DMS 273 (cell line): ENCODE measurements at regions not wholly inside any gene's neighbourhood (a gene's known extent, or its start where the extent isn't known, plus 50 kb on each side); places are given as distances from the start of the nearest gene placed in this dataset.

Source experiments
- DNase-seq: peaks from one replicate; lab custom pipeline; 2025; ENCODE audit not compliant: unreplicated experiment; lab: John Stamatoyannopoulos, UW

DNA sequence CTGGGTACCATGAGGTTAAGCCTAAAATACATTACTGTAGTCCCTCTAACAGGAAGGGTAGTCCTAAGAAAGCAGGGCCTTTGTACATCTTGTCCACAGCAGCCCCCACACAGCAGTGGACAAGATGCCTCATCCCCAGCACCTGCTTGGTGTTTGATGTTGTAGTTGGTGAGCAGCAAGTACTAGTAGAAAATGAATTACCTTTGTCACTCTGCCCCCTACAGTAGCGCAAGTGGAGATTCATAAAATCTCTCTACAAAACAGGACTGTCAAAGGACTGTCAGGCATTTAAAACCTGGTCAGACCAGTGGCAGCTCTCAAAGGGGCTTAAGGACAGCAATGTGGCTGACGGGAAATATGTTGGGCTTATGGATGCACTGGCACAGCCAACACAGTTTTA is 122.5 kb downstream of the TMEM174 start:
- peak; percentile 52 for DNase-seq

DNA sequence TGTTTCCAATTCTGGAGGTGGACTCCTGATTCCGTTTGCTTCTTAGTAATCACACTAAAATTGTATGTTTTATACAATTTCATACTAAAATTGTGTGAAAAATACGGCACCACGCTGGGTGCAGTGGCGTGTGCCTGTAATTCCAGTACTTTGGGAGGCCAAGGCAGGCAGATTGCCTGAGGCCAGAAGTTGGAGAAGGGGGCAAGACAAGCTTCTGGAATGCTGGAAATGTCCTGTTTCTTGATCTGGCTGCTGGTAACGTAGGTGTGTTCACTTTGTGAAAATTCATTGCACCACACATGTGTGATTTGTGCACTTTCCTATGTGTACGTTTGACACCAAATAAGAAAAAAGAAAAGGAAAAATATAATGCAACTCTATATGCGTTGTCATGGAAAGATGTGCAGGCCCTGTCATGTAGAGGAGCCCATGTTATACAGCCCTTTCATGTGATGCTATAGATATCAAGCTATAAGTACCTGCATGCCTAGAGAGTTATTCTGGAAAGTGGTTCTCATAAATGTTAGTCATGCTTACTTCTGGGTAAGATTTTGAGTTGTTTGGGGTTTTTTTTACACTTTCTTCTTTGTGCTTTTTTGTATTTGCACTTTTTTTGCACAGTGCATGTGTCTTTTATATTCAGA is 119.9 kb downstream of the TMEM174 start:
- no peak for DNase-seq

DNA sequence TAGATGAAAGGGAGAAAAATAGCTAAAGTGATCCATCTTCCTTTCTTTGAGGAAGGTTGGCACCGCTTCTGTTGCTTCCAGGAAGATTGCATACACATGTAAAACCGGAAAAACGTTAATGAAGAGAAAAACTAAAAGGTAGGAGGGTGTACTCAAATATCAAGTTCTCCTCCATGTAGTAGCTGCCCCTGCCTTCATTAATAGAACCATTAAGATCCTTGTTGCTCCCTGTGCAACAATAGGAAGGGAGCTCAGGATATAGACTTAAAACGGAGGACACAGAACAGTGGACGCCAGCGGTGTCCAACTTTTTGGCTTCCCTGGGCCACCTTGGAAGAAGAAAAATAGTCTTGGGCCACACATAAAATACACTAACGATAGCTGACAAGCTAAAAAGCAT is 118.9 kb downstream of the TMEM174 start:
- no peak for DNase-seq

DNA sequence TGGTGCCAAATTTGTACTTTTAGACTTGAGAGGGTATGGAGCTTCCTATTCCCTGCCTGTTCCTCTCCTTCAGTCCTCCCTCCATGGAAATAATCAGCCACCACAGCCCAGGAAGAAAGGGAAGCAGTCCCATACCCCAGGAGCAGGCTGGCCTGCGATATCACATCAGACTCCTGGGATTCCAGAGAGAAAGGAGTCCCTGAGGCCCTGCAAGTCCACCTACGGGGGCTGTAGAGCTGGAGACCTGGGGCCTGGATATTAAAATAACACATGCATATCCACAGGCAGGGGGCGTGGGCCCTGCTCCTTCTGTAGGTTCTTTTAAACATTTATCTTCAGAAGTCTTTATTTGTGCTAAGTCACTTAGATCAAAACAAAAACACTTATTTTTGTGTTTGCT is 117.2 kb downstream of the TMEM174 start:
- DNase-seq = no peak

DNA sequence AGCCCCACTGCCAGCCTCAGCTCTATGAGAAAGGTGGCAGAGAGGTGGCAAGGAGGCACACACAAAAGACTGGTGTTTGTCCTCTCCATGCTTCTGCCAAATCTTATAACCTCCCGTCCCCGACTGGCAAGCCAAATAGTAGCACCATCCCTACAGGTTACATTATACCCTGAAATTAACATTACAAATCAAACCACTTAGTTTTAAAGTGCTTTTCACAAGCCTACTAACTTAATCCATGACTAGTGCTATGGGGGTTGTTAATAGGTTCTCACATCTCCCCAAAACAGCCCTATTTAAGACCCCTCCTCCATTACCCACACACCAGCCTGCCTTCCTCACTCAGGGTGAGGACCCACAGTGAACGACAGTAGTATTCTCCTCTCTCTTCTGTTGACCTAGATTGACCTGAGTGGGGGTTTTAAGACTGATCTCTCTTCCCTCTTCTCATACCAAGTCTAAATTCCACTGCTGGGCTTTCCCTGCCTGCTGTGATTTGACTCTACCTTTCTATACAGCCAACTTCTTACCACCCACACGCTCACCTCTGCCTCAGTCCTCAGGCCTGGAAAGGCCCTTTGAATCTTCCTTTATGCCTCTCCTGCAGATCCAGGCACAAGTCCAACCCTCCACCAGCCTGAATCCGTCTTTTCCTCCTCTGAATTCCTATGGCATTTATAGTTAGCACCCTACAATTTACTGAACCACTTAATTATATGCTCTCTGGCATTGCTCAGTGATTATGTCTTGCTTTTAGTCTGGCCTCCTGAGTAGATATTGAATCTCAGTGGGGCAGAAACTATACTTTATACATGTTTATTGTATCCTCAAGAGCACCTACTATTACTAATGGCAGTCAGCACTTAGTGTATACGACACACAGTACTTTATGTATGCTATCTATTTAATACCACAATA is 116.1 kb downstream of the TMEM174 start:
- DNase-seq = no peak

DNA sequence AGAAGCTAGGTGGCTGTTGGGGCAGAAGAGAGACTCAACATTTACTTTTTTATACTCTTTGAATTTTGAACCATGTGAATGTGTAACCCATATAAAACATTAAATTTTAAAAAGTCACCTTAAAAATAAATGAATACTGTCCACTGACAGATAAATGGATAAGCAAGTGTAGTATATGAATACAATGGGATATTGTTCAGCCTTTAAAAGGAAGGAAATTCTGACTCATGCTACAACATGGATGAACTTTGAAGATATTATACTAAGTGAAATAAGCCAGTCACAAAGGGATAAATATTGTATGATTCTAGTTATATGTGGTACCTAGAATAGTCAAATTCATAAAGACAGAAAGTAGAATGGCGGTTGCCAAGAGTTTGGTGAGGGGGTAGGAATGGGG is 113.9 kb downstream of the TMEM174 start:
- no peak for DNase-seq

DNA sequence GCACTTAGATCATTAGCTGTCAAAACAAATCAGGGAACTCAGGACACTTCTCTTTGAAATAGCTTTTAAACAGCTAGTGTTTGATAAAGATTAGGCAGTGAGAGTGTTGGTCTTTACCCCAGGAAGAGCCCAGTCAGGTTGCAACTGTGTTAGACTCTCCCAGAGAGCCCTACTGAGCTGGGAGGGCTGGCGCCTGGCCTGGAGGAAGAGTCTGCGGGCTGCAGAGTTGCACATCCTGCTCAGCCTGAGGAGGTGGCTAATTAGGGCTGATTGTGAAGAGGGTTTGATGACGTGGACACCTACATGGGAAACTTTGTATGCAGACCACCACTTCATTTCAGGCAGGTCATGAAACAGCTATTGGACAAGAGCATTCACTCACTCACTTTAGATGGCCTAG is 112.0 kb downstream of the TMEM174 start:
- DNase-seq = peak; percentile 45

DNA sequence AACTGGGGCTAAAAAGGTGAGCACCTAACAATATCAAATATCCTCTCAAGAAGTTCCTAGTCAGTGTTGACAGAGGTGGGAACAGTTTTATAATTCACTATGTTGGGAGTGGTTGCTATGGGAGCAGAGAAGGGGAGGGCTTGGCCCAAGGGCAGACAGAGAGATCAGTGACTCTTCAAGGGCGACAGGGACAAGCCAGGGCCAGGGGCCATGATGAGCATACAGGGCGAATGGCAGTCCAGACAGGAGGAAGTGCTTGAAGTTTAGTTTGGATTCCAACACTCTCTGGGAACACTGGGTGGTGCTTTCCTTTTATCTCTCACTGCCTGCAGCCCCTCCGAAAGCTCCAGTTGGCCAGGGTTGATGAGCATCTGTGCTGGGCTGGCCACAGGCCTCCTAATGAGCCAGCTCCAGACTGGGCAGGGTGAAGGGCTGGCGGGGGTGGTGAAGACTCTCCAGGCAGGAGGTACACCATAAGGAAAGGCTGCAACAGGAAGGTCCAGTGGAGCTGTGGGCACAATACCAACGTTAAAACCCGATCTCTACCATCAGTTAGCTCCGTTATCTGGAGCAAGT is 111.3 kb downstream of the TMEM174 start:
- peak; percentile 89 for DNase-seq

DNA sequence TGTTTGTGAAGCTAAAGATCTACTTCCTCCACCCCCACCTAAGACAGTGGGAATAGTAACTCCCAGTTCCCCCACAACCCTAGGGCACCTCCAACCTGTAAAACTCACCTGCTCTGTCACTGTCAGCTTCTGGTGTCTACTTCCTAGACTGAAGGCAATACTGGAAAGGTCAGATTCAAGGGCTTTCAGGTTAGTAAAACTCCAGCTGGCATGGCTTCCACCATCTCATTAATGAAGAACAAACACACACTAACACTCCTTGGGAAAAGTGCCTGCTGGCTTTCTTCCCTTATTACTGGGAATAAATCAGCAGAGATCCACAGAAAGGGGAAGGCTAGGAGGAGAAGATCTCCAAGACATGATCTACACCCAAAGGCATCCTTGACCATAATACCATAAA is 109.9 kb downstream of the TMEM174 start:
- DNase-seq = peak; percentile 70

DNA sequence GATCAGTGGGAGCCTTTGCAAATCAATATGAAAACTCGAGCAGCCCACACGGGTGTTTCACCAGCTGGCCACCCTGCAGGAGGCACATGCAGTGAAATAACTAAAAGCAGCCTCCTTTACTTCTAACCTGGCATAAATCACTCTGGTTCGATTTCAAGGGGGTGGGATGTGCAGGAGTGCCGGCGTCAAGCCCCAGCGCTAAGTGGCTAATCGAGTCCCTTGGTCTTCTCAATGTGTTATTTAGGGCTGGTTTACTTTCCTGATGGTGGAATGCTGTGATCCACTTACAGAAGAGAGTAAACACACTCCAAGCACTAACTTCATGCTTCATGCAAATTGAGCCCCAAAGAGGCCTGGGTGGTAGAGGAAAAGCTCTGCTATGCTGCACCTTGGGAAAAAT is 109.4 kb downstream of the TMEM174 start:
- peak; percentile 77 for DNase-seq

DNA sequence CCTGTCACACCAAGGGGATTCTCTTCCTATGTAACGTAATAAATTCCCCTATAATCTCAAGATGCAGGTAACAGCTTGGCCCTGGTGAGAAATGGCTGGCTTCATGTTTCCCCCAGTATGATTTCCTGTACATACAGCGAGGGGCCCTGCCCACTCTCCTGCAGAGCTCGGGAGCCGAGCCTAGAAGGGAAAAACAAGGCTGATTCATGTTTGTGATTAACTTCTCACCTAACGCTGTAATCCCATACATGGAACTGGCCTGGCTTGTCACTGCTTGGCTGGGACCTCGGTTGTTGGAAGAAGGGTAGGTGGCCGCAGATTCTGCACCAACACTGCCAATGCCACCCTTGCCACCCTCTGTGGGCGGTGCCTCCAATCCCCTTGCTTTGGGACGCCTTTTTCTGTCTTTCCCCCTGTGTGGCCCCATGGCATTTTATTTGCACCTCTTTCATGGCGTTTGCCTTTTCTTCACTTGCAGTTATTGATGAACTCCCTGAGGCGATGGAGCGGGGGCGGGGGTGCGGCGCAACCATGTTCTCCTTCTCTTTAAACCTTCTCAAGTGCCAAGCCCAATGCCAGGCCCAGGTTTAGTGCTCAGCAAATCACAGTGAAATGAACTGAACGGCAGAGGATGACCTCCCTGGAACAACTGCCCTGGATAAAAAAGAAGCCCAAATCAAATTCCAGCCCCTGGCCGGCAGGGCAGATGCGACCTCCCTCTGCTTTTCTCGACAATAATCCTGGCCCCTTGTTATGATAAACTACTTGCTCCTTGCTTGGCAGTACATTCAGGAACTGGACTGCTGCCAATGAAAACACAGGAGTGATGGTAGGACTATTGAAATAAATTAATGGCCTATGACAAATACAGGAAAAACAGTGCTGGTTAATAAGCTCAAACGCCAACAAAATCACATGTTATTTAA is 108.1 kb downstream of the TMEM174 start:
- peak; percentile 95 for DNase-seq

DNA sequence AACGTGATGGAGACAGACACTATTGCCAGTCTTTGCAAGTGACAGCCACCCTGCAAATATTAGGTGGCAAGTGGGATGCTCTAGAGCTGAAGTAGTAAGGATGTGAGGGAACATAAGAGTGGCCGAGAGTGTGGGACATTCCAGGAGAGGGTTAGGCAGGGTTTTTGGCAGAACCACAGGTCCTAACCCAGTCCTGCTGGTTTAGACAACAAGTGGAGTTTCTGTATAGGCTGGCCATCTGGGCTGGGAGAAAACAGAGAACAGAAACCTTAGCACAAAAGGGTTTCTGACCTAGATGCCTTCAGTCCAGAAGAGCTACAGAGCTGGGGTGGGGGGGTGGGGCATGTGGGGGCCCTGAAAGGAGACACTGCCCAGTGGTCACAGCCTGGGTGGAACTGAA is 107.4 kb downstream of the TMEM174 start:
- peak; percentile 69 for DNase-seq

DNA sequence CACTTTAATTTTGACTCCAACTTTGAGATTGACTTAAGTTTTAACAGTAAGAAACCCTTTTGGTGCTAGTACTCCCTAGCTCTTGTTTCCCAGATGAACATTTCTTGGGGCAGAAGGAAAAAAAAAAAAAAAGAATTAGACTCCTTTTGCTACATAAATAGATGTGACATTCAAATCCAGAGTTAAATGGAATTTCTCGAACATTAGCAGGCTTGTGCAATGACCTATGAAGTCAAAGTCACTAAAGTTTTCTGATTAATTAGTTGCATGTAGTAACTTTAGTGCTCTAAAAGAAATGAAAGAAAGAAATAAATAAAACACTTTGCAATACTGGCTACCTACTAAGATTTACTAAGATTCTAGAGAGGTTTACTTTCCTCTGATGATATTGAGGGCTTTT is 106.8 kb downstream of the TMEM174 start:
- no peak for DNase-seq

DNA sequence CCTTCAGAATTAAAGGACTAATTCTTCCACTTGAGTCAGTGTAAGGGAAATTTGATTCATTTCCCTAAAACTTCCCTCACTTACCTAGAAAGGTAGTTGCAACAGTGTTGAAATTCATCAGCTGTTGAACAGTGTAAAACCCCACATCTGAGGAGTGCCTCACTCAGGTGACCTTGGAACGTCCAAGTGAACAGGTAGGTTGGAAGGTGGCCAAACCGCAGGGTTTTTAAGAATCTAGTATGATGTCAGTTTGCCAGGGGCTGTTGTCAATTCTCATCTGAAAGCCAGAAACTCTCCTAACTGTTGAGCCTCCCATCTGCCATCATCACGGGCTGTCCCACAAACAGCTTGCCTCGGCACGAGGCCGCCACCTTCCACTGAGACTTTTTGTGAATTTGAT is 105.7 kb downstream of the TMEM174 start:
- peak; percentile 83 for DNase-seq

DNA sequence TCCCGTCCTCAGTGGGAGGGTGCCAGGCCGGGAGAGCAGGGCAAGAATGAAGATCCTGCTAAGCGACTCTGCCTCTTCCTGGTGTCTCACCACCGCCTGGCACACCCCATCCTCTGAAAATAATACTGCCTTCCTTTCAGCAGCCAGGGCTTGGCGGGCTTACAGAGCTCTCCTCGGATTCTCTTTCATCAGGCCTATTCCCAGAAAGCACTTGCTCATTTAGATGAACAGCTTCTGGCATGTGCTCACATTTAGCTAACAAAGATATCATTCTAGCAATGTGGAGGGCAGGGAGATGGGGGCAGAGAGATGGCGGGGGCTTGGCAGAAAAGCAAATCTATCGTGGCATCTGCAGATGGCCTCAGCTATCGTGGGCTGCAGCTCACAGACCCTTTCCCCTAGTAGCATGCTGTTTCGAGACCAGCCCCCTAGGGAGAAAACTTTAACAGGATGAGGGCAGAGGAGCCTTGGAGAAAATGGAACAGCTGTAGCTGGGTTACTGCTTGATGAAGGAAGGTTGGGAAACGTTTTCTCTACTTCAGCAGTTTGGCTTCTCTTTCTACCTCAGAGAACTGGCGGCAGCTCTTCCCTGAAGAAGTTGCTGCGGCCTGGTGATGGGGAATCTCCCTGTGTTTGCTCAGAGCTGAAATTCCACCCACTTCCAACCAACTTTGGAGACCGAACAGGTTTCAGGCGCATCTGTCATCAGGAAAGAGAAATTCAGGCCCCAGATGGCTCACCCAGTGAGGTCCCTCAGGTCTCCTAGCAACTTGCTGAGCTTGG is 102.1 kb downstream of the TMEM174 start:
- peak; percentile 98 for DNase-seq

DNA sequence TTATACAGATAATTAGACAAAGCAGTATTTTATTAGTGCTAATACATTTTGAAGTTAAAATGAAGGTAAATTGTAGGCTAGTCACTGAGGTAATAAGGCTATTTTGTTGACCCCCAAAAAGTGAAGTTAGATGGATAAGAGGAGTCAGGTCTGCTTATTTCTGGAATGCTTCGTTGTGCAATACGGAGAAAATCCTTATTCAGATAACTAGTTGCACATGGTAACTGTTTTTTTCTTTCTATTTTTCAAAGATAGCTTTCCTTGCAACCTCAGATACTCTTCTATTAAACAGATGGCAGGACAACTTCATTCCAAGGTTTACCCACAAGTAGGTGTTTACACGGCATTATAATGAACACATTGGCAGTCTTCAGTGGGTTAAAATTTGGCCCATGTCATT is 101.1 kb downstream of the TMEM174 start:
- DNase-seq = no peak

DNA sequence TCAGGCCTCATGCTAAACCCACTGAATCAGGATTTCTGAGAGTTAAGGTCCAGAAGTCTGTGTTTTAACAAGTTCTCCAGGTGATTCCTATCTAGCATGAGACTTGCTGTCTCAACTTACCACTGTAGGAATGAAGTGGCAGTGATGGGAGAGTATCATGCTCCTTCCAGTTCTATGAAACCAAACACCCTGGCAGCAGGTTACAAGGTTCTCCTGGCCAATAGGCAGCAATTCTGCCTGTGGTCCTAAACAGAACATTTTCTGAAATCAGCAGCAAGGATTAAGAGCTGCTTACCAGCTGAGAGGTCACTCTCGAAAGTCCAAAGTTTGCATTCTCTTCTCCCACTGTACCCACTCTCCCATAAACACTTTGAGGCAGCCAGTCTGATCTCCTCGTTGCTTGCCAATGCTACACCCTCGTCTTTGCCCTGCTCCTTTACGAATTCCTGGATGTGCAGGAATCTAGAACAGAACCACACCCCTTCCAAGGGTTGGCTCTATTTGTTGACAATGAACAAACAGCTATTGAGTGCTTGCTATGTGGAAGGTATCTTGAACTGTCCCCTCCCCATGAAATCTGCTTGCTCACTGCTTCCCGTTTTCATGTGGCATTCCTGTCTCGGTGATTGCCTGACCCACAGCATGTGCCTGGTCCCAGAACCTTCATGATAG is 100.5 kb downstream of the TMEM174 start:
- peak; percentile 84 for DNase-seq

DNA sequence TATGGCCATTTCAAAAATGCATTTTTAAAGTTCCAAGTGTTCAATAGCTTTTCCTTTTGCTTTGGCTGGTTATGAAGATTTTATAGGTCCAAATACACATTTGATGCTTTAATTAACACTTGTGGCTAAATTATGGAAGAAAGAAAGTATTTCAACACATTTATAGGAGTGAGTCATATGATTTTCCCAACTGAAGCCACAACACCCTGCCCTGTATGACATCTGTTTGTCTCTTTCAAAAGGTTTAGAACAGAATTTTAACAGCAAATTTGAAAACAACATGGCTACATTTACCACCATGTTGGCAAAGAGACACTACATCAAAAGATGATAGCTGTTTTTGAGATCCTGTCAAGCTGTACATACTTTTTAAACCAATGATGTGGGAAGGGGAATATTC is 99.4 kb downstream of the TMEM174 start:
- DNase-seq = no peak

DNA sequence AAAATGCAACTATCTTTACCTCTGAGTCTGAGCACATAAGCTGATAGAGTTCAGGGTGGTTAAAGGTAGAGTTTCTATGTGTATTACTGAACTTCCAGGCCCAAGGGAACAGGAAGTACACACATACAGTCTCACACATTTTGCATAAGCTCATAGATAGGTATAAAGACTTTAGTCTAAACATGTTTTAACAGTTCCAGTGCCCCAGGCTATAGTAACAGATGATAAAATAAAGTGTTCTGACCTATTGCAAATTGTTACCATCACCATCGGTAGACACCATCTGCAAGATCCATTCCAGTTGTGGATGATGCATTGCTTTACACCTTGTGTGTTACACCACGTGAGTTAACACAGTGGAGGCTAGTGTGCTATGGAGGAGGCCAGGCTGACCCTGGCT is 95.8 kb downstream of the TMEM174 start:
- no peak for DNase-seq
